GM10266 (cell line): ENCODE measurements at regions not wholly inside any gene's neighbourhood (a gene's known extent, or its start where the extent isn't known, plus 50 kb on each side); places are given as distances from the start of the nearest gene placed in this dataset.

Experiments used
- DNase-seq: peaks from one replicate; pipeline ENCODE4 v3.0.0; 2012; ENCODE audit errors: extremely low spot score
- CTCF ChIP-seq: IDR thresholded peaks from 2 replicates; pipeline ENCODE4 v1.5.1; 2012; ENCODE audit warnings: mild to moderate bottlenecking, low read depth; ENCODE audit not compliant: control insufficient read depth, insufficient read depth; ENCODE audit errors: missing control alignments

DNA sequence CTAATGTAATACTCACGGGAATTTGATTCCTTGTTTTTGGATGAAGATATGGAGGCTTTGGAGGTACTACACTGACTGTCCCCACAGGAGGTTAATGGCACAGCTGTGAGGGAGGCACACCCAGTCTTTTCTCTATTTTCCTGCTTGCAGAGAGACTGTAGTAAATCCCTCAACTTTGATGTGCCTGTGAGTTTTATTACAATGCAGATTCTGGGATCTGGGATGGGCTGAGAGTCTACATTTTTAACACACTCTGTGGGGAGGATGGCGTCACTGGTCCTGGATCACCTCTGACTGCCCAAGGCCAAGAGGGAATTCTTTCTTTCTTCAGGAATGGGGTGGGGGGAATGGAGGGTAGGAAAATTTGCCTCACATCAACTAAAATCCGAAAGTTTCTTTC, 80.2 kb upstream of the NTM start:
- TF ChIP-seq CTCF: no peak

GRCh38 chr11:131295986-131296385, 74.4 kb upstream of the NTM start:
- DNase-seq: no peak
- no peak for TF ChIP-seq CTCF

More for the DNA sequence above, 80.2 kb upstream of the NTM start:
- DNase-seq: no peak

- DNase-seq: no peak
- TF ChIP-seq CTCF: no peak
These were observed 73.0 kb upstream of the NTM start for GRCh38 chr11:131297441-131297840.

GRCh38 chr11:131299598-131300438, 70.6 kb upstream of the NTM start:
- DNase-seq: no peak
- no peak for TF ChIP-seq CTCF

DNA sequence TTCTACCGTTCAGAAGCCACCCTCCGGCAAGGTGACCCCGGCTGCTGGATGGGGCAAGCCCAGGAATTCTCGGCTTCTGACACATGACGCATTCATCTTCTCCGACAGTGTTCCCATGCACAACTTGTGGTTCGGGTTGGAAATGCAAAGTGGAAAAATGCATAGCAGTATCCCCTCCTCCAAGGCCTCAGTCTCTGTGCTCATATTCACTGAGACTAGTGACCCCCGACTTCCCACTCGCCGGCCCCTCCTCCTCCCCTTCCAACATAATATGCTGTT, 70.0 kb upstream of the NTM start:
- TF ChIP-seq CTCF: no peak
- DNase-seq: no peak

GRCh38 chr11:131301306-131301705, 69.1 kb upstream of the NTM start:
- DNase-seq: no peak
- TF ChIP-seq CTCF: no peak

- no peak for TF ChIP-seq CTCF
These were observed 67.6 kb upstream of the NTM start for GRCh38 chr11:131302836-131303235.

More at GRCh38 chr11:131302836-131303235, 67.6 kb upstream of the NTM start:
- no peak for DNase-seq
